ENCODE measurements at regions not wholly inside any gene's neighbourhood (a gene's known extent, or its start where the extent isn't known, plus 50 kb on each side); places are given as distances from the start of the nearest gene placed in this dataset.
A peak's percentile ranks its signal among the peaks of the same experiment; 100 is the strongest.
"Not testable (repeated sequence)": the region's sequence is repeated elsewhere in the genome, so short reads cannot be mapped to it uniquely, and the experiment has no call there.

DNA sequence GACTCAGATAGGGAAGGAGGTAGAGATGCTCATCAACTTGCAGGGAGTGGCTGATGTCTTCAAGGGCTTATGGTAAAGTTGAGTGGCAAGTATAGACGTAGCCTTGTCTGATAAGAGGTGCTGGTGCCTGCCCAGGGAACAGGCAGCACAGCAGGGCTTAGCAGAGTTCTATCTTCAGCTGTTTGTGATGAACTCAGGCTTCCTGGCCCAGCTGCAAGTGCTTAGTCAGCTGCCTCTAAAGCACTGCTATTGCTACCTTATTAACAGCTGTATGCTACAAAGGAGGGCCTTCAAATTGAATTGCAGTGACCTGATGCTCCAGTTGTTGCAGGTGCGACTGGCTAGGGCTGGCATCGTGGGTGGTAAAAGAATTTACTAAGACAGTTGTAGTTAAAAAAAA lies 82.1 kb downstream of the TSN start:
- no peaks in the 10 kb centered on the region for H3K79me2 ChIP-seq (ENCODE audit: low read length)
- H3K36me3 ChIP-seq (replicated peaks; ENCODE audit: low read depth, low read length): no peaks in the 10 kb centered on the region
- H3K4me1 ChIP-seq (ENCODE audit: low read length): peaks cover 10% of the 10 kb centered on the region
- TF ChIP-seq, protein P1, sequence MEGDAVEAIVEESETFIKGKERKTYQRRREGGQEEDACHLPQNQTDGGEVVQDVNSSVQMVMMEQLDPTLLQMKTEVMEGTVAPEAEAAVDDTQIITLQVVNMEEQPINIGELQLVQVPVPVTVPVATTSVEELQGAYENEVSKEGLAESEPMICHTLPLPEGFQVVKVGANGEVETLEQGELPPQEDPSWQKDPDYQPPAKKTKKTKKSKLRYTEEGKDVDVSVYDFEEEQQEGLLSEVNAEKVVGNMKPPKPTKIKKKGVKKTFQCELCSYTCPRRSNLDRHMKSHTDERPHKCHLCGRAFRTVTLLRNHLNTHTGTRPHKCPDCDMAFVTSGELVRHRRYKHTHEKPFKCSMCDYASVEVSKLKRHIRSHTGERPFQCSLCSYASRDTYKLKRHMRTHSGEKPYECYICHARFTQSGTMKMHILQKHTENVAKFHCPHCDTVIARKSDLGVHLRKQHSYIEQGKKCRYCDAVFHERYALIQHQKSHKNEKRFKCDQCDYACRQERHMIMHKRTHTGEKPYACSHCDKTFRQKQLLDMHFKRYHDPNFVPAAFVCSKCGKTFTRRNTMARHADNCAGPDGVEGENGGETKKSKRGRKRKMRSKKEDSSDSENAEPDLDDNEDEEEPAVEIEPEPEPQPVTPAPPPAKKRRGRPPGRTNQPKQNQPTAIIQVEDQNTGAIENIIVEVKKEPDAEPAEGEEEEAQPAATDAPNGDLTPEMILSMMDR (IDR thresholded peaks at IDR 0.05; ENCODE audit: low read depth, low read length): no peak
- no peak for TF ChIP-seq EZH2phosphoT487 (IDR thresholded peaks at IDR 0.05; ENCODE audit: low read depth)
- no peak overlapping the region for H3K27ac ChIP-seq (ENCODE audit: low read length)
- H3K27me3 ChIP-seq (ENCODE audit: low read depth, low read length): peaks cover 24% of the 10 kb centered on the region
- no peak overlapping the region for H2AFZ ChIP-seq (ENCODE audit: low read depth, low read length)
- no peak overlapping the region for H3K4me2 ChIP-seq (ENCODE audit: low read length)
- H3K9ac ChIP-seq (ENCODE audit: low read length): no peak overlapping the region
- H3K9me3 ChIP-seq (ENCODE audit: insufficient read depth, low read length): no peaks in the 10 kb centered on the region
- no peak overlapping the region for H3K4me3 ChIP-seq (ENCODE audit: low read length)
- no peaks in the 10 kb centered on the region for H4K20me1 ChIP-seq (ENCODE audit: insufficient read depth, low read length)

DNA sequence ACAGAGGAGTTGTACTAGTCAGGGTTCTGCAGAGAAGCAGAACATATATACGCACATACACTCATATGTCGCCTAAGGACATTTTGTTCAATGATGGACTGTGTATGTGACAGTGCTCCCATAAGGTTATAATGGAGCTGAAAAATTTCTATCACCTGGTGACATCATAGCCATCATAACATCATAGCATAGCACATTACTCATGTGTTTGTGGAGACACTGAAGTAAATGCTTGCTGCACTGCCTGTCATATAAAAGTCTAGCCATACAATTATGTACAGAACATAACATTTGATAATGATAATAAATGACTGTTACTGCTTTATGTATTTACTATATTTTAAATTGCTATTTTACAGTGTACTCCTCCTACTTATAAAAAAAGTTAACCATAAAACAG lies 83.1 kb downstream of the TSN start:
- H3K9me3 ChIP-seq (ENCODE audit: insufficient read depth, low read length): no peaks in the 10 kb centered on the region
- no peak overlapping the region for H2AFZ ChIP-seq (ENCODE audit: low read depth, low read length)
- TF ChIP-seq, protein P1 (IDR thresholded peaks at IDR 0.05; ENCODE audit: low read depth, low read length): no peak
- no peak for TF ChIP-seq EZH2phosphoT487 (IDR thresholded peaks at IDR 0.05; ENCODE audit: low read depth)
- H3K27me3 ChIP-seq (ENCODE audit: low read depth, low read length): peaks cover 33% of the 10 kb centered on the region
- H4K20me1 ChIP-seq (ENCODE audit: insufficient read depth, low read length): no peaks in the 10 kb centered on the region
- no peaks in the 10 kb centered on the region for H3K36me3 ChIP-seq (replicated peaks; ENCODE audit: low read depth, low read length)
- no peak overlapping the region for H3K4me3 ChIP-seq (ENCODE audit: low read length)
- no peak overlapping the region for H3K4me2 ChIP-seq (ENCODE audit: low read length)
- H3K27ac ChIP-seq (ENCODE audit: low read length): no peak overlapping the region
- H3K9ac ChIP-seq (ENCODE audit: low read length): no peak overlapping the region
- H3K4me1 ChIP-seq (ENCODE audit: low read length): peaks cover under 1% of the 10 kb centered on the region; the same call in 1 of the 2 replicates
- H3K79me2 ChIP-seq (ENCODE audit: low read length): no peaks in the 10 kb centered on the region

DNA sequence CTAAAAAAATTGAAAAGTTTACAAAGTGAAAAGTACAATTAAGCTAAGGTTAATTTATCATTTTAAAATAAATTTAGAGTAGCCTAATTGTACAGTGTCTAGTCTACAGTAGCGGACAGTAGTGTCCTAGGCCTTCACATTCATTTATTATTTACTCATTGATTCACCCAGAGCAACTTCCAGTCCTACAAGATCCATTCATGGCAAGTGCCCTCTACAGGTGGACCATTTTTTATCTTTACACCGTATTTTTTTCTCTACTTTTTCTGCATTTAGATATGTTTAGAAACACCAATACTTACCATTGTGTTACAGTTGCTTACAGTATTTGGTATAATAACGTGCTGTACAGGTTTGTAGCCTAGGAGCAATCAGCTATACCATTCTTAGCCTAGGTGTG lies 84.1 kb downstream of the TSN start:
- no peaks in the 10 kb centered on the region for H3K79me2 ChIP-seq (ENCODE audit: low read length)
- H3K9ac ChIP-seq (ENCODE audit: low read length): no peak overlapping the region
- H2AFZ ChIP-seq (ENCODE audit: low read depth, low read length): no peak overlapping the region
- no peaks in the 10 kb centered on the region for H3K36me3 ChIP-seq (replicated peaks; ENCODE audit: low read depth, low read length)
- TF ChIP-seq, protein P1 (IDR thresholded peaks at IDR 0.05; ENCODE audit: low read depth, low read length): 0 out of 2 replicates have a peak, but pooled peaks have one; percentile 15
- TF ChIP-seq EZH2phosphoT487 (IDR thresholded peaks at IDR 0.05; ENCODE audit: low read depth): no peak
- no peak overlapping the region for H3K4me2 ChIP-seq (ENCODE audit: low read length)
- no peaks in the 10 kb centered on the region for H4K20me1 ChIP-seq (ENCODE audit: insufficient read depth, low read length)
- H3K9me3 ChIP-seq (ENCODE audit: insufficient read depth, low read length): no peaks in the 10 kb centered on the region
- H3K4me3 ChIP-seq (ENCODE audit: low read length): no peak overlapping the region
- no peaks in the 10 kb centered on the region for H3K4me1 ChIP-seq (ENCODE audit: low read length)
- H3K27ac ChIP-seq (ENCODE audit: low read length): no peak overlapping the region
- peaks cover 34% of the 10 kb centered on the region for H3K27me3 ChIP-seq (ENCODE audit: low read depth, low read length)

GRCh38 chr2:121849236-121849635 lies 93.8 kb downstream of the TSN start:
- TF ChIP-seq EZH2phosphoT487 (IDR thresholded peaks at IDR 0.05; ENCODE audit: low read depth): no peak
- TF ChIP-seq, protein P1 (IDR thresholded peaks at IDR 0.05; ENCODE audit: low read depth, low read length): no peak
- no peaks in the 10 kb centered on the region for H3K36me3 ChIP-seq (replicated peaks; ENCODE audit: low read depth, low read length)
- no peaks in the 10 kb centered on the region for H3K4me1 ChIP-seq (ENCODE audit: low read length)
- H3K4me3 ChIP-seq (ENCODE audit: low read length): no peak overlapping the region
- no peaks in the 10 kb centered on the region for H3K9me3 ChIP-seq (ENCODE audit: insufficient read depth, low read length)
- no peak overlapping the region for H3K27ac ChIP-seq (ENCODE audit: low read length)
- no peak overlapping the region for H3K4me2 ChIP-seq (ENCODE audit: low read length)
- H3K27me3 ChIP-seq (ENCODE audit: low read depth, low read length): peaks cover 2% of the 10 kb centered on the region; the same call in 1 of the 2 replicates
- H2AFZ ChIP-seq (ENCODE audit: low read depth, low read length): no peak overlapping the region
- H4K20me1 ChIP-seq (ENCODE audit: insufficient read depth, low read length): no peaks in the 10 kb centered on the region
- no peaks in the 10 kb centered on the region for H3K79me2 ChIP-seq (ENCODE audit: low read length)
- H3K9ac ChIP-seq (ENCODE audit: low read length): no peak overlapping the region

- peaks cover 29% of the 10 kb centered on the region for H3K27me3 ChIP-seq (ENCODE audit: low read depth, low read length)
- not testable (repeated sequence) for H3K36me3 ChIP-seq (replicated peaks; ENCODE audit: low read depth, low read length); H3K4me2 ChIP-seq (ENCODE audit: low read length); H3K4me3 ChIP-seq (ENCODE audit: low read length); H3K4me1 ChIP-seq (ENCODE audit: low read length); H3K9me3 ChIP-seq (ENCODE audit: insufficient read depth, low read length); H3K79me2 ChIP-seq (ENCODE audit: low read length); H2AFZ ChIP-seq (ENCODE audit: low read depth, low read length); H3K27ac ChIP-seq (ENCODE audit: low read length); H4K20me1 ChIP-seq (ENCODE audit: insufficient read depth, low read length); H3K9ac ChIP-seq (ENCODE audit: low read length)
These were observed 97.7 kb downstream of the TSN start for GRCh38 chr2:121853149-121853548.

Measured in OCI-LY3 (cell line).